SK-N-SH treated with all-trans-retinoic acid at 6 μM for 48 hours (cell line): ENCODE measurements at regions not wholly inside any gene's neighbourhood (a gene's known extent, or its start where the extent isn't known, plus 50 kb on each side); places are given as distances from the start of the nearest gene placed in this dataset.

Experiments used
- ARNTL ChIP-seq: fragments of 450-650 bp; formaldehyde crosslinking; IDR thresholded peaks from 2 replicates; pipeline ENCODE4 v1.5.0; 2020; ENCODE audit warnings: low read depth, mild to moderate bottlenecking, moderate library complexity, borderline replicate concordance
- BACH2 ChIP-seq: fragments of 250-450 bp; sonication (Bioruptor Pico); IDR thresholded peaks from 2 replicates; pipeline ENCODE4 v1.9.0; 2021; ENCODE audit warnings: mild to moderate bottlenecking, borderline replicate concordance
- CREB5 ChIP-seq: fragments of 250-450 bp; sonication (Bioruptor Pico); IDR thresholded peaks from 2 replicates; pipeline ENCODE4 v1.5.1; 2020; ENCODE audit warnings: low read depth, mild to moderate bottlenecking, moderate library complexity
- ESRRG ChIP-seq: fragments of 250-450 bp; sonication (Bioruptor Pico); IDR thresholded peaks from 2 replicates; pipeline ENCODE4 v1.6.1; 2021; ENCODE audit warnings: mild to moderate bottlenecking
- PATZ1 ChIP-seq: fragments of 250-450 bp; sonication (Bioruptor Pico); IDR thresholded peaks from 2 replicates; pipeline ENCODE4 v1.8.0; 2020; ENCODE audit warnings: mild to moderate bottlenecking, moderate library complexity, borderline replicate concordance
- PPARA ChIP-seq: fragments of 250-450 bp; sonication (Bioruptor Pico); IDR thresholded peaks from 2 replicates; pipeline ENCODE4 v1.5.0; 2020; ENCODE audit warnings: mild to moderate bottlenecking, borderline replicate concordance
- RARB ChIP-seq: fragments of 250-450 bp; sonication (Bioruptor Pico); IDR thresholded peaks from 2 replicates; pipeline ENCODE4 v1.8.0; 2021; ENCODE audit warnings: mild to moderate bottlenecking, moderate library complexity
- SNAI2 ChIP-seq: fragments of 250-450 bp; sonication (Bioruptor Pico); IDR thresholded peaks from 2 replicates; pipeline ENCODE4 v1.5.0; 2020; ENCODE audit warnings: mild to moderate bottlenecking, moderate library complexity
- ZFP3 ChIP-seq: fragments of 250-450 bp; sonication (Bioruptor Pico); IDR thresholded peaks from 2 replicates; pipeline ENCODE4 v1.5.0; 2020; ENCODE audit warnings: mild to moderate bottlenecking, moderate library complexity
- ZFP30 ChIP-seq: fragments of 450-650 bp; formaldehyde crosslinking; IDR thresholded peaks from 2 replicates; pipeline ENCODE4 v1.5.0; 2022; ENCODE audit warnings: mild to moderate bottlenecking, moderate library complexity

GRCh38 chr11:33631749-33632091 lies 68.9 kb downstream of the C11orf91 start:
- no peak for TF ChIP-seq SNAI2 (CRISPR knock-in tag)
- TF ChIP-seq PATZ1 (CRISPR knock-in tag) = no peak
- TF ChIP-seq BACH2 (CRISPR knock-in tag) = no peak
- no peak for TF ChIP-seq RARB
- TF ChIP-seq ZFP3 (CRISPR knock-in tag) = no peak
- TF ChIP-seq CREB5 = no peak
- TF ChIP-seq ARNTL (CRISPR knock-in tag) = no peak
- TF ChIP-seq PPARA (CRISPR knock-in tag) = no peak
- TF ChIP-seq ESRRG (CRISPR knock-in tag) = no peak
- TF ChIP-seq ZFP30 (CRISPR knock-in tag) = no peak
